Upper lobe of right lung (tissue), 1 donor: ENCODE measurements at regions not wholly inside any gene's neighbourhood (a gene's known extent, or its start where the extent isn't known, plus 50 kb on each side); places are given as distances from the start of the nearest gene placed in this dataset.
"Not testable (repeated sequence)": the region's sequence is repeated elsewhere in the genome, so short reads cannot be mapped to it uniquely, and the experiment has no call there.

Experiments used
- ATAC-seq: fragments of 200-7000 bp; cut with Tn5 transposase; one replicate; pipeline ENCODE4 v1.9.1; 2020; ENCODE audit warnings: mild to moderate bottlenecking, moderate library complexity
- DNase-seq: peaks from one replicate; pipeline ENCODE4 v3.0.0-alpha.2; 2020
- H3K27ac ChIP-seq: fragments of 200-600 bp; one replicate; pipeline ENCODE4 v1.8.0; 2022
- H3K27me3 ChIP-seq: fragments of 200-600 bp; one replicate; pipeline ENCODE4 v1.8.0; 2022; ENCODE audit warnings: mild to moderate bottlenecking
- H3K36me3 ChIP-seq: fragments of 200-600 bp; one replicate; pipeline ENCODE4 v1.8.0; 2022
- H3K4me1 ChIP-seq: fragments of 200-600 bp; one replicate; pipeline ENCODE4 v1.8.0; 2022
- H3K4me3 ChIP-seq: fragments of 200-600 bp; one replicate; pipeline ENCODE4 v1.8.0; 2022; ENCODE audit warnings: mild to moderate bottlenecking
- H3K9me3 ChIP-seq: fragments of 200-600 bp; one replicate; pipeline ENCODE4 v1.8.0; 2022
- CTCF ChIP-seq: fragments of 200-600 bp; IDR thresholded peaks from one replicate; pipeline ENCODE4 v1.8.0; 2022; ENCODE audit warnings: antibody characterized with exemption
- intact Hi-C: fragments of 100-400 bp; cut with DNase I; formaldehyde crosslinking; loops from one replicate; pipeline ENCODE4 v1.11.0; 2022
- donor health status: DM: no; HTN: yes; CAD: no; lungs with severe emphysema.

- no peaks in the 10 kb centered on the region for H3K9me3 ChIP-seq
- H3K4me3 ChIP-seq = peak overlapping the region; percentile 17
- no peaks in the 10 kb centered on the region for H3K4me1 ChIP-seq
- TF ChIP-seq CTCF = no peak
- no peaks in the 10 kb centered on the region for H3K27me3 ChIP-seq
- peak; percentile 45 for ATAC-seq
- intact Hi-C loops = no loop called here
- H3K27ac ChIP-seq = no peak overlapping the region
- no peaks in the 10 kb centered on the region for H3K36me3 ChIP-seq
- peak; percentile 73 for DNase-seq
These were observed 2925.9 kb upstream of the OR11H1 start for GRCh38 chr22:12601870-12602779.

- H3K27ac ChIP-seq, DNase-seq, H3K9me3 ChIP-seq, H3K4me1 ChIP-seq, H3K4me3 ChIP-seq, intact Hi-C loops, H3K27me3 ChIP-seq, H3K36me3 ChIP-seq, ATAC-seq: not testable (repeated sequence)
These were observed 2924.6 kb upstream of the OR11H1 start for GRCh38 chr22:12603399-12603798.

- H3K9me3 ChIP-seq, DNase-seq, H3K27me3 ChIP-seq, H3K27ac ChIP-seq, H3K36me3 ChIP-seq, ATAC-seq, H3K4me3 ChIP-seq, H3K4me1 ChIP-seq, intact Hi-C loops: not testable (repeated sequence)
These were observed 2924.2 kb upstream of the OR11H1 start for GRCh38 chr22:12603833-12604232.

GRCh38 chr22:12608454-12608853, 2919.5 kb upstream of the OR11H1 start:
- DNase-seq, H3K27ac ChIP-seq, intact Hi-C loops: not testable (repeated sequence)

GRCh38 chr22:12613199-12613598, 2914.8 kb upstream of the OR11H1 start:
- DNase-seq = no peak
- no peak overlapping the region for H3K4me3 ChIP-seq
- no peak for TF ChIP-seq CTCF
- no peaks in the 10 kb centered on the region for H3K27me3 ChIP-seq
- intact Hi-C loops = no loop called here
- H3K36me3 ChIP-seq = no peaks in the 10 kb centered on the region
- peaks cover 3% of the 10 kb centered on the region for H3K9me3 ChIP-seq
- H3K27ac ChIP-seq = no peak overlapping the region
- H3K4me1 ChIP-seq = no peaks in the 10 kb centered on the region
- no peak for ATAC-seq

More at GRCh38 chr22:12608454-12608853, 2919.5 kb upstream of the OR11H1 start:
- not testable (repeated sequence) for H3K36me3 ChIP-seq, H3K4me3 ChIP-seq, H3K4me1 ChIP-seq, H3K27me3 ChIP-seq, H3K9me3 ChIP-seq, ATAC-seq

- H3K27ac ChIP-seq, intact Hi-C loops, H3K36me3 ChIP-seq, H3K9me3 ChIP-seq, ATAC-seq, H3K4me3 ChIP-seq, H3K4me1 ChIP-seq, DNase-seq, H3K27me3 ChIP-seq: not testable (repeated sequence)
These were observed 2914.1 kb upstream of the OR11H1 start for GRCh38 chr22:12613907-12614306.

- H3K4me3 ChIP-seq, H3K27ac ChIP-seq, DNase-seq, ATAC-seq, H3K36me3 ChIP-seq, H3K4me1 ChIP-seq, H3K9me3 ChIP-seq, intact Hi-C loops, H3K27me3 ChIP-seq: not testable (repeated sequence)
These were observed 2901.1 kb upstream of the OR11H1 start for GRCh38 chr22:12626894-12627293.

GRCh38 chr22:12629815-12630214, 2898.2 kb upstream of the OR11H1 start:
- H3K4me3 ChIP-seq, H3K36me3 ChIP-seq, H3K27me3 ChIP-seq, H3K9me3 ChIP-seq, ATAC-seq, H3K27ac ChIP-seq, intact Hi-C loops, DNase-seq, H3K4me1 ChIP-seq: not testable (repeated sequence)

- ATAC-seq, H3K4me1 ChIP-seq, intact Hi-C loops, DNase-seq, H3K27ac ChIP-seq, H3K27me3 ChIP-seq, H3K4me3 ChIP-seq, H3K36me3 ChIP-seq, H3K9me3 ChIP-seq: not testable (repeated sequence)
These were observed 2897.0 kb upstream of the OR11H1 start for GRCh38 chr22:12630965-12631364.

GRCh38 chr22:12637566-12638166, 2890.3 kb upstream of the OR11H1 start:
- H3K9me3 ChIP-seq, H3K4me1 ChIP-seq, ATAC-seq, H3K27ac ChIP-seq, H3K36me3 ChIP-seq, DNase-seq, intact Hi-C loops, H3K4me3 ChIP-seq, H3K27me3 ChIP-seq: not testable (repeated sequence)

- H3K27me3 ChIP-seq, H3K36me3 ChIP-seq, intact Hi-C loops, H3K4me1 ChIP-seq, H3K9me3 ChIP-seq, ATAC-seq, DNase-seq, H3K27ac ChIP-seq, H3K4me3 ChIP-seq: not testable (repeated sequence)
These were observed 2889.7 kb upstream of the OR11H1 start for GRCh38 chr22:12638319-12638718.
